NCI-H2081 (cell line): ENCODE measurements at regions not wholly inside any gene's neighbourhood (a gene's known extent, or its start where the extent isn't known, plus 50 kb on each side); places are given as distances from the start of the nearest gene placed in this dataset.

Experiments used
- DNase-seq, 2 experiments: peaks; one replicate each; lab custom pipeline; 2025; lab: John Stamatoyannopoulos, UW

DNA sequence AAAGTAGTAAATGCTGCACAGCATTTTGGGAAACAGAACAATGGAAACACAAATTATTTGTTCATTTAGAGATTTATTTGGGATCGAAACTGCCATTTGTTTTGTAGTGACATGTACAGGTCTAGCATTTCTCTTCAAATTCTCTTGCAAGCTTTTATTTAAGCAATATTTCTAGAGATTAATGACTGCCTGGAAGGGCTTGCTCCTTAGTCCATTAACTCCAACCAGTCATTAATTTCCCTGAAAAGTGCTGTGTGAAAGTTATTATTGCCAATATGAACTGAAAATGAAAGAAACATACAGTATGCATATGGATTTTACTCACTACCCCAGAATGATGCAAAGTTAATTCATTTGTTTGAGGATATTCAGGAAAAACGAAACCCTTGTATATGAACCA lies 1349.6 kb upstream of the FLRT2 start:
- DNase-seq, result no peak

GRCh38 chr14:84181072-84181471 lies 1348.9 kb upstream of the FLRT2 start:
- no peak for DNase-seq

- no peak for DNase-seq
Measured at GRCh38 chr14:84195514-84195913, 1334.4 kb upstream of the FLRT2 start.

DNA sequence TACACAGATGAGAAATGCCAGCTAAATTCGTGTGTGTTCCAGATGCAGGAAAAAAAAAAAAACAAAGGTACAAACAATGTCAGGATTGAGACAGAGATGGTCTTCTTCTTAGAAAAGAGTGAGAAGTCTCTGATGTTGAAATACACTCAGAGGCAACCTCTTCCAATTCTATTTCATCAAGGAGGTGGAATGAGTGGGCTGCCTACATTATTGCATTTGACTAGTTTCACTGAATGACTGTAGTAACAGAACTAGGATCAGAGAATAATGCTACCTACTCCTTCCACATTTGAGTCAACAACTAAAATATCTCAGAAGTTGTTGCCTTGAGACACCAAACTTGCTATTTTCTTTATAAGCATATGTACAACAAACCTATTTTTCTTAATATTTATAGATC lies 1332.2 kb upstream of the FLRT2 start:
- DNase-seq, result no peak

GRCh38 chr14:84202486-84202885 lies 1327.5 kb upstream of the FLRT2 start:
- no peak for DNase-seq

GRCh38 chr14:84203896-84204295 lies 1326.0 kb upstream of the FLRT2 start:
- no peak for DNase-seq

GRCh38 chr14:84208451-84208850 lies 1321.5 kb upstream of the FLRT2 start:
- no peak for DNase-seq

DNA sequence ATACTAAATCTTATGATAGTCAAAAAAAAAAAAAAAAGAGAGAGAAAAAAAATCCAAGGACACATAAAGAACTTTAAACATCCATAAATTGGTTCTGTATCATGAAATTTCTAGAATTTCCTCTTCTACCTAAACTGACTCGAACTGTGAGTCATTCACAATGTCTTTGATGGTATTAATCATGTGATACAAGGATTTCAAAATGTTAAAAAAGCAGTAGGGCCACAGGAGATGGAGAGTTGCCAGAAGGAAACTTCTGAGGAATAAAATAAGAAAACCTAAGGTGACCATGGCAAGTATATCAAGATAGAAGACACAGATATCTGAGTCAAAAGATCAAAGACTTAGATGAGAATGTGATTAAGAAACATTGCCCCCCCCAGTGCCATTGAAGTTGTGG lies 1320.9 kb upstream of the FLRT2 start:
- DNase-seq, result no peak

- DNase-seq, result no peak
Measured at GRCh38 chr14:84217066-84217465, 1312.9 kb upstream of the FLRT2 start.

DNA sequence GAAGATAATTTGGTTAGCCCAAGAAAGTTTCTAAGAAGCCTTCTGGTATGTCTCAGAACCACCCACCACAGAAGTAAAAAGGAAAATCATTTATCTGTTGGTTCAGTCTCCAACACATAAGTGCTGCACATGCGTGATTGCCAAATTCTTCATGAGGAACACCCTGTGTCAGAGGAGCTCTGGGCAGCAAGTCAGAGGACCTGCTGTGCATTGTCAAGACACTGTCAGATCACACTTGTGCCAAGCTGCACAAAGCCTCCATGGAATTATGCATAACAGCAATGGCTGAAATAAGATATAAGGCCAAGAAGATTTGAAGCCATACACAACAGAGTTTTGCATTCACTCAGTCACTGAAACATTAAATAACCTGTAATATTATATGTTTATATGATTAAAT lies 1304.7 kb upstream of the FLRT2 start:
- DNase-seq, result no peak

DNA sequence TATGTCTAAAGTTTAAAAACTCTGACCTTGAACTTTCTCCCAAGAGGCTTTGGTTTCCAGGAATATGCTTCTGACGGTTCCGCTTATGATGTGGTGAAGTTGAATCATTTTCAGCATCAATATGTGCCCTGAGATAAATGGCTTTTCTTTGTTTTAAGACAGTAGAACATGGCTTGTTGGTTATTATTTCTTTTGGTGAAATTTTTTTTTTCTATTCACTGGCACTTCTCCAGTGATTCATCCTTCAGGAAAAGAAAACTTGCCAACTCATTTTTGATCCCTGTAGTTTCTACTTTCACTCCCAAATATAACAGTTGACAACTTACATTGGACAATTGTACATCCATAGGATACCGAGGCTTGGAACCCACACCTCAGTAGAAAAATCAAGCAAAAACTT lies 1301.2 kb upstream of the FLRT2 start:
- DNase-seq, result no peak

- no peak for DNase-seq
Measured at GRCh38 chr14:84234281-84234680, 1295.7 kb upstream of the FLRT2 start.

DNA sequence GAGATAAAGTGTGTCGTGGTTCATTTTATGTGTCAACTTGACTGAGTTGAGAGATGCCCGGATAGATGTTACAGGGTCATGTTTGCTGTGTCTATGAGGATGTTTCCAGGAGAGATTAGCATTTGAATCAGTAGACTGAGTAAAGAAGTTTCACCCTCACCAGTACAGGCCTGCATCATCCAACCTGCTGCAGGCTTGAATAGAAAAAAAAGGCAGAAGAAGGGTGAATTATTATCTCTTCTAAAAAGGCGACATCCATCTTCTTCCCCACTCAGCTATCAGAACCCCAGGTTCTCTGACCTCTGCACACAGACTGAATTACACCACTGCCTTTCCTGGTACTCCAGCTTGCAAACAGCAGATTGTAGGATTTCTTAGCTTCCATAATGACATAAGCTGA lies 1293.7 kb upstream of the FLRT2 start:
- no peak for DNase-seq

DNA sequence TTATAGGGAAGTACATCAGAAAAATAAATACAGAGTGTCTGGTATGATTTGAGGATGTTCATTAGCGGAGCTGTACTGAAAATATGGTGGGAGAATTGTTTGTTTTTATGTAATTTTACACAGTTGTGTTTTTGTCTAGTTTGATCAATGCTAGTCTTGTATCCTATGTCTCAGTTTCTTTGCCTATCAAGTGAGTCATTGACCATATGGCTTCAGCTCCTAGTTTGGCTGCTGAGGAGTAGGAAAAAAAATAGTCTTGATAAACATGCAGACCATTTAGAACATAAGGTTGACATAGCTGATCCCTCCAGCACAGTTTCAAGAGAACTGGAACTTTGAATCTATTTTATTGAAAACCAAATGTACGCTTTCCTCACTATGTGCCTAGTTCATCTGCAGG lies 1292.1 kb upstream of the FLRT2 start:
- no peak for DNase-seq

- no peak for DNase-seq
Measured at GRCh38 chr14:84247693-84248092, 1282.3 kb upstream of the FLRT2 start.

GRCh38 chr14:84250893-84251292 lies 1279.1 kb upstream of the FLRT2 start:
- DNase-seq, result peak in 1 of 2 experiments; percentile 40

- DNase-seq, result no peak
Measured at GRCh38 chr14:84251411-84252115, 1278.4 kb upstream of the FLRT2 start.

GRCh38 chr14:84252706-84253105 lies 1277.2 kb upstream of the FLRT2 start:
- DNase-seq, result no peak

DNA sequence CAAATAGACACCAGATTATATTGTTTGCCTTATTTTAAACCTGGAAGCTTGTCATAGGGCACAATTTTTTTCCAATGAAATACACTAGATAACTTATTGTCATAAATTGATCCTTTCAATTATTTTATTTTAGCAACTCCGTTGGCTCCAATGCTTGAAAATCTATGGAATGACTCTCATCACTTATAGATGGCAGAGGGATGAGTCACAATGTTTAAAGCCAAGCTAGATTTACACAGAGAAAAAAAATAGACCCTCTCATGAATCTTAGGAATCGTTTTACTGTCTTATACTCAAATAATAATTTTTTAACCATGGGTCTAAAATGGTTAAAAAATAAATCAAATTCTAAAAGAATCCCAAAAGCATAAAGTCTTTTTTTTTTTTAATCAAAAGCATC lies 1276.6 kb upstream of the FLRT2 start:
- no peak for DNase-seq

GRCh38 chr14:84254290-84254689 lies 1275.7 kb upstream of the FLRT2 start:
- DNase-seq, result peak in 1 of 2 experiments; percentile 9

- DNase-seq, result no peak
Measured at GRCh38 chr14:84262932-84263331, 1267.0 kb upstream of the FLRT2 start.

DNA sequence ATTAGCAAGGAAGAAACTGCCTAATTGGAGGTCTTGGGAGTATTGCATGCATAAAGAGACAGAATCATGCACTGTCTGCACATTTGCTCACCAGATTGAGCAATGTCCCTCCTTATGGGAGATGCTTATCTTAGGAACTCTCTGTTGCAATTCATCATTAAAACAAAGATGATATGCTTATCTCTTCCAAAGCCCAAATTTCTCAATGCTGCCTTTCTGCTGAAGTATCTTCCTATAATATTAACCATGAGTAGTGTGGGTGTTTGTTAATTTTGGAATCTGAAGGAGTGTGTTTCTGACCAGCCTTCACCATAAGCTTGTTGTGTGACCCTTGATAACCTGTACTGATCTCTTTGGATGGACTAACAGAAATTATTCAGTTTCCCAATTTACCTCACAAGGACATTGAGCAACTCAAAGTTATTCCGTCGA lies 1257.6 kb upstream of the FLRT2 start:
- no peak for DNase-seq

- DNase-seq, result no peak
Measured at GRCh38 chr14:84273181-84273580, 1256.8 kb upstream of the FLRT2 start.

DNA sequence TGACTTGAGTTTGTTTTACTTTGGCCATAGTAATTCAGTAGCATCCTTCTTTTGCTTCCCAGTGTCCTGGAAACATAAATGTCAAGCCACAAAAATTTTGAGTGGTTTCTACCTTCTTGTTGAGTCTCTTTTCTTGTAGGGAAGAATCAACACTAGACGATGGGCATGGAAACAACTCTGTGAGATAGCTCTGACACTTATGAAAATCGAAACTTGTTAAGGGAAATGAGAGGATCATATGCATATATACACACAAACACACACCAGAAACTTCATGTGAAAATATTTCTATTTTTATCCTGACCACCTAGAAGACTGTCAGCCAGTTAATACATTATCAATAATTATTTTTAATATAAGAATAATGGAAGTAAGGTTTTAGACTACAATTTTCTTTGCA lies 1247.3 kb upstream of the FLRT2 start:
- no peak for DNase-seq
